B cell (primary cell): ENCODE measurements at regions not wholly inside any gene's neighbourhood (a gene's known extent, or its start where the extent isn't known, plus 50 kb on each side); places are given as distances from the start of the nearest gene placed in this dataset.

Source experiments
- ATAC-seq: fragments of 200-7000 bp; cut with Tn5 transposase; one replicate; pipeline ENCODE4 v1.10.0; 2021; ENCODE audit warnings: low read depth, mild to moderate bottlenecking, moderate number of reproducible peaks, moderate library complexity
- CTCF ChIA-PET: fragments of 350-600 bp; sonication (Branson Sonifier 250); formaldehyde crosslinking; loops from one replicate; lab custom pipeline; 2021; ENCODE audit warnings: antibody characterized with exemption, inconsistent platforms; lab: Charles Lee
- POLR2A ChIA-PET: fragments of 350-600 bp; sonication (Branson Sonifier 250); formaldehyde crosslinking; loops from one replicate; lab custom pipeline; 2021; ENCODE audit warnings: antibody characterized with exemption; lab: Charles Lee
- DNase-seq: peaks from one replicate; pipeline ENCODE4 v3.0.0; 2013
- H2AFZ ChIP-seq: 2 replicates; pipeline ENCODE4 v1.6.1; 2012; ENCODE audit warnings: mild to moderate bottlenecking, low read depth, low read length; ENCODE audit not compliant: insufficient read depth, poor library complexity, severe bottlenecking
- H3K27ac ChIP-seq, 2 donors: 1 replicate in 1 of 2; 2 replicates in 1 of 2; pipeline ENCODE4 v1.5.1; 2012 to 2013; ENCODE audit warnings: low read length in 2 of 2, mild to moderate bottlenecking in 2 of 2, moderate library complexity in 1 of 2
- H3K27me3 ChIP-seq, 4 experiments: fragments of 200-600 bp in 1 of 4; sonication (generic) in 1 of 4; replicated peaks in 1 of 4; 1 replicate in 2 of 4; 2 replicates in 2 of 4; pipeline versions ENCODE4 v1.6.1 to v1.7.0; 2013 to 2016; ENCODE audit warnings: low read length in 3 of 4, mild to moderate bottlenecking in 2 of 4, mixed read lengths in 1 of 4, moderate library complexity in 1 of 4; ENCODE audit not compliant: insufficient read depth in 4 of 4, control insufficient read depth in 3 of 4; ENCODE audit errors: control extremely low read depth in 1 of 4
- H3K36me3 ChIP-seq, 2 experiments: replicated peaks in 1 of 2; 1 replicate in 1 of 2; 2 replicates in 1 of 2; pipeline versions ENCODE4 v1.6.1 to v1.7.1; 2013; ENCODE audit warnings: low read length in 1 of 2; ENCODE audit not compliant: insufficient read depth in 2 of 2, control insufficient read depth in 1 of 2; ENCODE audit errors: control extremely low read depth in 1 of 2, extremely low read depth in 1 of 2
- H3K4me1 ChIP-seq, 2 donors: fragments of 200-600 bp in 1 of 2; sonication (generic) in 1 of 2; 1 replicate in 1 of 2; 2 replicates in 1 of 2; pipeline versions ENCODE4 v1.5.1 to v1.6.1; 2013 to 2017; ENCODE audit warnings: low read length in 2 of 2; ENCODE audit not compliant: control insufficient read depth in 2 of 2, insufficient read depth in 2 of 2
- H3K4me2 ChIP-seq: replicated peaks from 2 replicates; pipeline ENCODE3; 2012; ENCODE audit warnings: mild to moderate bottlenecking, low read depth, low read length; ENCODE audit not compliant: poor library complexity, severe bottlenecking
- H3K4me3 ChIP-seq, 5 experiments: fragments of 200-600 bp in 1 of 5; sonication (generic) in 1 of 5; 1 replicate in 3 of 5; 2 replicates in 2 of 5; pipeline versions ENCODE4 v1.5.1 to v1.7.0; 2011 to 2016; ENCODE audit warnings: low read length in 4 of 5, mild to moderate bottlenecking in 4 of 5, low read depth in 2 of 5, control low read depth in 1 of 5, moderate library complexity in 1 of 5; ENCODE audit not compliant: insufficient read depth in 1 of 5; ENCODE audit errors: control extremely low read depth in 1 of 5, extremely low read depth in 1 of 5
- H3K79me2 ChIP-seq: fragments of 200-600 bp; sonication (generic); one replicate; pipeline ENCODE4 v1.6.0; 2016; ENCODE audit warnings: low read length; ENCODE audit not compliant: control insufficient read depth, insufficient read depth
- H3K9ac ChIP-seq: fragments of 200-600 bp; sonication (generic); 2 replicates; pipeline ENCODE4 v1.6.1; 2017; ENCODE audit warnings: mild to moderate bottlenecking, low read length, moderate library complexity
- H3K9me3 ChIP-seq, 3 donors: one replicate each; pipeline versions ENCODE4 v1.6.1 to v1.7.1; 2013; ENCODE audit warnings: low read length in 2 of 3; ENCODE audit not compliant: control insufficient read depth in 2 of 3, insufficient read depth in 1 of 3; ENCODE audit errors: control extremely low read depth in 1 of 3
- H4K20me1 ChIP-seq: 2 replicates; pipeline ENCODE4 v1.6.0; 2012; ENCODE audit warnings: mild to moderate bottlenecking, low read length; ENCODE audit not compliant: insufficient read depth, control insufficient read depth, poor library complexity, severe bottlenecking
- H3K27ac Mint-ChIP-seq: one replicate; pipeline ENCODE4 v1.8.0; 2021; ENCODE audit warnings: mixed read lengths
- H3K27me3 Mint-ChIP-seq: one replicate; pipeline ENCODE4 v1.8.0; 2021; ENCODE audit warnings: mixed read lengths
- H3K4me1 Mint-ChIP-seq: one replicate; pipeline ENCODE4 v1.8.0; 2021; ENCODE audit warnings: mixed read lengths
- H3K4me3 Mint-ChIP-seq: one replicate; pipeline ENCODE4 v1.8.0; 2021; ENCODE audit warnings: mixed read lengths
- H3K9me3 Mint-ChIP-seq: one replicate; pipeline ENCODE4 v1.8.0; 2022; ENCODE audit warnings: mixed read lengths; ENCODE audit not compliant: insufficient read depth
- CTCF ChIP-seq: fragments of 200-600 bp; IDR thresholded peaks from one replicate; pipeline ENCODE4 v1.8.0; 2022; ENCODE audit warnings: antibody characterized with exemption, mild to moderate bottlenecking
- EZH2 ChIP-seq: IDR thresholded peaks from 2 replicates; pipeline ENCODE4 v1.6.1; 2012; ENCODE audit warnings: borderline replicate concordance, low read depth, mild to moderate bottlenecking, moderate library complexity, low read length; ENCODE audit not compliant: insufficient read depth, poor library complexity, severe bottlenecking
- WGBS: methylation state at CpG from one replicate; pipeline ENCODE4 v1.1.5; 2013; ENCODE audit warnings: missing lambda C conversion rate; ENCODE audit not compliant: insufficient coverage; 5-methylcytosine and 5-hydroxymethylcytosine counted together
- intact Hi-C: fragments of 100-400 bp; cut with micrococcal nuclease; formaldehyde crosslinking; loops from one replicate; pipeline ENCODE4 v1.10.0; 2022

DNA sequence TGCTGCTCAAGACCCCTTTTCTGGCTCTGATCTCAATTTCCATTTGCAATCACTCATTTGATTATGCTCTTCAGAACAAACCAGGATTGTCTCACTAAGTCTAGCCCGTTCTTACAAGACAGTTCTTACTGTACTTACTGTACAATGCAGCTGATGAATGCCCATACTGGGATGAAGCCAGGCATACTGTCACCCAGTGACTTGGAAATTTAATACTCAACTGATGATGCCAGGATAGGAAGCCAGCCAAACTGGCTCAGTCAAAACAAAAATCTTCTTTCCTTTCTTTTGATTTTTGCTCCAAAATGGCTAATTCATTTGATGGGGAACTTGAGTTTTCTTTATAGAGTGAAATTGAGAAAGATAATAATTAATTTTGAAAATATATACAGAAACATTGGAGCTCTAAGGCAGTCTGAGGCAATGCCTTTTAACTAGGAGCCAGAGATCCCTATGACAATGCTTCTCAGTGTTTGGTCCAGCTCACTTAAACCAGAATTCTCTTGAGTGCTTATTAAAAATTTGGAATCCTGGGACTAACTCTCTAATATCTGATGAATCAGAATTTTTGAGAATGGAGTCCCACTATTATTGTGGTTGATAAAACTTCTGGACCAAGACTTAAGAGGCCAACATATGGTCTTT lies 265.6 kb upstream of the THBS1 start:
- no peak overlapping the region for H3K9ac ChIP-seq
- no peaks in the 10 kb centered on the region for H3K9me3 Mint-ChIP-seq
- H3K4me1 ChIP-seq = no peaks in the 10 kb centered on the region
- POLR2A ChIA-PET = no interaction called here
- H3K27me3 ChIP-seq = no peaks in the 10 kb centered on the region
- H3K4me1 Mint-ChIP-seq = no peaks in the 10 kb centered on the region
- H3K27ac ChIP-seq = no peak overlapping the region
- no peak overlapping the region for H3K4me3 ChIP-seq
- DNase-seq = no peak
- no peaks in the 10 kb centered on the region for H3K36me3 ChIP-seq
- no peak overlapping the region for H3K4me3 Mint-ChIP-seq
- no peaks in the 10 kb centered on the region for H4K20me1 ChIP-seq
- H3K79me2 ChIP-seq = no peaks in the 10 kb centered on the region
- H3K27me3 Mint-ChIP-seq = peaks cover 6% of the 10 kb centered on the region
- no peak overlapping the region for H2AFZ ChIP-seq
- no peak for TF ChIP-seq CTCF
- TF ChIP-seq EZH2 = no peak
- 80% methylated on average over 1 of the region's 1 CpG for WGBS
- H3K27ac Mint-ChIP-seq = no peak overlapping the region
- ATAC-seq = no peak
- intact Hi-C loops = no loop called here
- H3K9me3 ChIP-seq = no peaks in the 10 kb centered on the region
- no peak overlapping the region for H3K4me2 ChIP-seq
- CTCF ChIA-PET = no interaction called here

GRCh38 chr15:39317225-39317624 lies 263.7 kb upstream of the THBS1 start:
- Histone ChIP-seq H3K4me1 (no peaks in the 10 kb centered on the region), H3K4me2 (no peak overlapping the region), H3K27ac (no peak overlapping the region), H3K27me3 (peaks cover 0 to 2% (median 0%) of the 10 kb centered on the region in 4 experiments), H3K36me3 (no peaks in the 10 kb centered on the region), H2AFZ (no peak overlapping the region), H4K20me1 (no peaks in the 10 kb centered on the region), H3K9me3 (no peaks in the 10 kb centered on the region), H3K4me3 (no peak overlapping the region), H3K79me2 (no peaks in the 10 kb centered on the region), H3K9ac (no peak overlapping the region)
- WGBS = no CpG with 5 or more reads among the region's 1 CpG
- H3K9me3 Mint-ChIP-seq = peaks cover 4% of the 10 kb centered on the region
- DNase-seq (no peak), ATAC-seq (no peak)
- intact Hi-C loops = no loop called here
- H3K27me3 Mint-ChIP-seq = peaks cover 6% of the 10 kb centered on the region
- no peak overlapping the region for H3K27ac Mint-ChIP-seq
- H3K4me3 Mint-ChIP-seq = no peak overlapping the region
- H3K4me1 Mint-ChIP-seq = no peaks in the 10 kb centered on the region
- ChIA-PET CTCF (no interaction called here), POLR2A (no interaction called here)
- TF ChIP-seq CTCF = no peak
- TF ChIP-seq EZH2 = no peak
